GM18861 (cell line): ENCODE measurements at regions not wholly inside any gene's neighbourhood (a gene's known extent, or its start where the extent isn't known, plus 50 kb on each side); places are given as distances from the start of the nearest gene placed in this dataset.

Experiments
- ATAC-seq: cut with Tn5 transposase; IDR thresholded peaks from one replicate; pipeline ENCODE4 v1.9.1; 2021; ENCODE audit not compliant: unreplicated experiment

- ATAC-seq, result no peak
Measured at GRCh38 chr4:144202081-144202480, 61.6 kb upstream of the GYPA start.

DNA sequence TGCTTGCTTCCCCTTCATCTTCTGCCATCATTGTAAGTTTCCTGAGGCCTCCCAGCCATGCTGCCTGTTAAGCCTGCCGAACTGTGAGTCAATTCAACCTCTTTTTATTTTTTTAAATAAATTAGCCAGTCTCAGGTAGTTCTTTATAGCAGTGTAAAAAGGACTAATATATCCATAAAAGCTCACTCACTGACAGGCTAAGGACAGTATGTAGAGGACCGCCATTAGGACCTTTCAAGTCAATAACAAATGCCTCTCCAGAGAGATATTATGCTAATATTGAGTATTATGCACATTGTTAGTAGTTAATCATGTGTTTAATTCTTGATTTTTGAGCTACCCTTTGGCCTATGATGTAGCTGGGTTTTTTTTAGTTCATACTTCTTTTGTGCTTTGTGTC, 62.6 kb upstream of the GYPA start:
- no peak for ATAC-seq

- ATAC-seq, result no peak
Measured at GRCh38 chr4:144204431-144204830, 63.9 kb upstream of the GYPA start.

- ATAC-seq, result no peak
Measured at GRCh38 chr4:144206711-144207110, 66.2 kb upstream of the GYPA start.

DNA sequence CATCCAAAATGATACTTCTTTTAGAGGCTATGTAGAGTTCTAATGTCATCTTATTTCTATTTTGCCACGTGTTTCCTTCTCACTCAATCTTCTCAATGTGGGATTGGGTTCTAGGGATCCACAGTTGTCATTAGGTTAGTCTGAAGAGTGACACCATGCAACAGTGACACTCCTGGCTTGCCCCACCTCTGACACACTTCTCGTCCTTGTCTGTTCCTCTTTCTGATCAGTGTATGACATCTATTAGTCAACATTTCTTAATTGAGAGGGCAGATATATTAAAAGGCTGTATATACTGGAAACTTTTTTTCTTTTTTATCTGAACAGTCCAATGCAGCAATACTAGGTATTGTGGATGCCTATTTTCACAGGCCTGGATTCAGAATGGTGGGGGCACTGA, 67.6 kb upstream of the GYPA start:
- no peak for ATAC-seq

- ATAC-seq, result no peak
Measured at GRCh38 chr4:144209491-144209890, 69.0 kb upstream of the GYPA start.

DNA sequence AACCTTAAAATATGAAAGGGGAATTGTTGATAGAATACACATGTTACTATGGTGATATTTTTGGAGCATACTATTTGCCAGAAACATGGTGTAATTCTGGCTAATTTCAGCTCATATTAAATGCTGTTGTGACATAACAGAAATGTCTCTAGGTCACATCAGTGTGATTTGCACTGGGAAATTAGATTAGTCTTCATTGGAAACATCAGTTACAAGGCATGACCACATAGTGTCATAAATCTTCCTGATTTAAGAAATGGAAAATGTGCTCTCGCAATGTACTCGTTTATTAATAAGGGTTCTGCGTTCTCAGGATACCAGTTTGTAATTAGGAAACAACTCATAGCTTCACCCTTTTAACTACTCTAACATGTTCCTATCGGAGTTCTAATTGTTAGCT, 72.9 kb upstream of the GYPA start:
- ATAC-seq, result no peak

DNA sequence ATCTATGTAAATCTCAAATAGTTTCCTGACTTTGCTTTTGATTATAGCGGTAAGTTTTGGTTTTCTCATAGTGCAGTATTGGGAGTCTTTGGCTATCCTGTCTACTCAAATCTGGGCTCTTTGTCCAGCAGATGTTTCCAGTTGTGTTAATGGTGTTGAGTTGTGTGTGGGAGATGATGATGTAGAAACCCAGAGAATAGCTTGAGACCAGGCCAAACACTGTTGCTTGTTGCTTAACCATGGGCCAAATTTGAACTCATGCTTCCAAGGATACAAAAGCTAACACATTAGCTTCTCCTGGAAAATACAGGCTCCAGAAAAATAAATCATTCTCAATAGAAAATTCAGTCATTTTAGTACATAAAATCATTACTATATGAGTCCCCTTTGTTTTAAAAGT, 82.6 kb upstream of the GYPA start:
- no peak for ATAC-seq

GRCh38 chr4:144223661-144224060, 83.1 kb upstream of the GYPA start:
- ATAC-seq, result no peak

DNA sequence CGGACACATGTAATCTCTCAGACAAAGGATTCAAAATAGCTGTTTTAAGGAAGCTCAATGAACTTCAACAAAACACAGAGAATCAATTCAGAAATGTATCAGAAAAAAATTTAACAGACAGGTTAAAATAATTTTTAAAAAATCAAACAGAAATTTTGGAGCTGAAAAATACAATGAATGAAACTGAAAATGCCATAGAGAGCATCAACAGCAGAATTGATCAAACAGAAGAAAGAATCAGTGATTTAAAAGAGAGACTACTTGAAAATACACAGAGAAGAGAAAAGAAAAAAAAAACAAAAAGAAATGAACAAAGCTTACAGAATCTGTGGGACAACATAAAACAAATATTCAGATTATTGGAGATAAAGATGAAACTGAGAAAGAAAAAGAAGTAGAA, 118.8 kb upstream of the GYPA start:
- ATAC-seq, result no peak

- no peak for ATAC-seq
Measured at GRCh38 chr4:144267084-144267483, 126.6 kb upstream of the GYPA start.

DNA sequence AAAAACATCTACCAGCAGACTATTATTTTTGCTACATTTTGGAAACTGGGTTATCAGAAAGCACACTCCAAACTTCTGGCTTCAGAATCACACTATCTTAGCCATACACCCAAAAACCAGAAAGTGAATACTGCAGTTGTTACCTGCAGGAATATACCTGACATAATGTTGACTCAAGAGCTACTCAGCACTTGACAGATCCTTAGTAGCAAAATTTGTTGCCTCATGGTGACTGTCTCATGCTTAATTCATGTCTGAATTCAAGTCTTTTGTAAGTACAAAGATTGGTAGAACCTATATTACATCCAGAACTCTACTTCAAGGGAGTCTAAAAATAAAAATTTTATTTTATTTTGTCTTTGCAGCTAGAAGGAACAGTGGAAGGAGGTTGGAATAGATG, 140.2 kb upstream of the GYPA start:
- no peak for ATAC-seq

DNA sequence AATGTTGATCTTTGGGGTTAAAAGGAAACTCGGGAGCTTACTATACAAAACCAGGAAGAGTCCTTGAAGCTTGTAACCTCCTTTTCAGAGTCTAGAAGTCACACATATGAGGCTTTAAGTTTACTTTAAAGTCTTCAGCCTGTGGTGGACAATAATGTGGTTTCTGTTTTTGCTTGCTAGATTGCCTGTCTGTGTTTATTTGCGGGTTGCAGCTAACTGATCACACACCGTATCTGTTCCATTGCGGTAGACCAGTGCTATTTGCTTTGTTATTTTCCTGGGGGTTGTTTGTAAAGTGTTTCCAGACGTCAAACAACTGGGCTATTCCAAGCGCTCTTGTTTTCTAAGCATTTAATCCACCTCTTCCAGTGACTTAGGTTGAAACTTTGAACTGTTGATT, 143.0 kb upstream of the GYPA start:
- no peak for ATAC-seq

DNA sequence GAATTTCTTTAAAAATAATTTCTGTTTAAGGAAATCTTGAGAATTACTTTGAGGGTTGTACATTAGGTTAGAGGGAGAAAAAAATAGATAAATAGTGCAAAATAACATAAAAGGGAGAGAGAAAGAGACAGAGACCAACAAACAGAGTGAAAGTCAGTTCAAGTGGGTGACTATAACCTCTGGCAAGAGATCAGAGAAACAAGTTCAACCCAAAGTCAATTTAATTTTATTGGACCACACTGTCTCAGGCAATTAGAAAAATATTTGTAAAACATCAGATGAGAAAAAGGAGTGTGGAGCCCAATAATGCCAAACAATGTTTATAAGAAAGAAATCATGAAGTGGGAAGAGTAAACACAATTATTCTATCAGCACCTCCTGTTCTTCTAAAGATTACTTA, 143.5 kb upstream of the GYPA start:
- no peak for ATAC-seq

GRCh38 chr4:144288011-144288903, 147.7 kb upstream of the GYPA start:
- peak; percentile 86 for ATAC-seq

- ATAC-seq, result no peak
Measured at GRCh38 chr4:144289667-144290428, 149.3 kb upstream of the GYPA start.

- ATAC-seq, result no peak
Measured at GRCh38 chr4:144291164-144291563, 150.6 kb upstream of the GYPA start.

DNA sequence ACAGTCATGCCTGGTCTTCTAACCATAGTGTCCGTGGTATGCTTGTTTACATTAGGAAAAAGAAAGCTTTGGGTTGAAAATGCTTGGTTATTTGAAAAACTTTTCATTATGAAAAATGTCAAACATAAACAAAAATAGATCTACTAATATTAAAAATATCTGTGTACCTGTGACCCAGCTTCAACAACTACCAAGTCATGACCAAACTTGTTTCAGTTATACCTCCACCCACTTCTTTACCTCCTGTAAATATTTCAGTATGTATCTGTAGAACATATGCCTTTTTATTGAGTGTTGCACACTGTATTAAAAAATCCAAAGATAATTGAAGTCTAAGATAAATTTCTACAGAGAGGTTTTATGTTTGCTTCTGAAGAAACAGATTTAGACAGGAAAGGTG, 153.7 kb upstream of the GYPA start:
- no peak for ATAC-seq

- ATAC-seq, result no peak
Measured at GRCh38 chr4:144295286-144295995, 154.9 kb upstream of the GYPA start.

DNA sequence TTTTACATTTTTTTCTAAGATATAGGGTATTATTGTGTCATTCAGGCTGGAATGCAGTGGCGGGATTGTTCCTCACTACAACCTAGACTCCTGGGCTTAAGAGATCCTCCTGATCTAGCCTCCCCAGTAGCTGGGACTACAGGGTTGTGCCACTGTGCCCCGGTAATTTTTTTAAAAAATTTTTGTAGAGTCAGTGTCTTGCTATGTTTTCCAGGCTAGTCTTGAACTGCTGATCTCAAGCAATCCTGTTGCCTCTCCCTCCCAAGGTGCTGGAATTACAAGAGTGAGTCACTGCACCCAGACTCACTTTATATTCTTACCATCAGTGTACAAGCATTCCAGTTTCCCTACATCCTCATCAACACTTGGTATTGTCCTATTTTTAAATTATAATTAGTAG, 156.4 kb upstream of the GYPA start:
- no peak for ATAC-seq

- no peak for ATAC-seq
Measured at GRCh38 chr4:144298519-144298918, 158.0 kb upstream of the GYPA start.

GRCh38 chr4:144300616-144301015, 160.1 kb upstream of the GYPA start:
- no peak for ATAC-seq
